Activated CD4-positive, alpha-beta T cell treated with anti-CD3 and anti-CD28 coated beads for 36 hours (primary cell): ENCODE measurements at regions not wholly inside any gene's neighbourhood (a gene's known extent, or its start where the extent isn't known, plus 50 kb on each side); places are given as distances from the start of the nearest gene placed in this dataset.
"Not testable (repeated sequence)": the region's sequence is repeated elsewhere in the genome, so short reads cannot be mapped to it uniquely, and the experiment has no call there.

ENCODE experiments used
- ATAC-seq: fragments of 200-7000 bp; cut with Tn5 transposase; one replicate; pipeline ENCODE4 v1.10.0; 2021; ENCODE audit warnings: mild to moderate bottlenecking, moderate library complexity
- CTCF ChIA-PET: fragments of 350-600 bp; sonication (Branson Sonifier 250); formaldehyde crosslinking; loops from one replicate; lab custom pipeline; 2021; ENCODE audit warnings: antibody characterized with exemption; lab: Charles Lee
- POLR2A ChIA-PET: fragments of 350-600 bp; sonication (Branson Sonifier 250); formaldehyde crosslinking; loops from one replicate; lab custom pipeline; 2021; ENCODE audit warnings: antibody characterized with exemption, inconsistent platforms; lab: Charles Lee
- DNase-seq: peaks from one replicate; pipeline ENCODE4 v3.0.0-alpha.2; 2020
- H3K27ac Mint-ChIP-seq: one replicate; pipeline ENCODE4 v1.8.0; 2021; ENCODE audit warnings: mixed read lengths
- H3K27me3 Mint-ChIP-seq: one replicate; pipeline ENCODE4 v1.8.0; 2021; ENCODE audit warnings: mixed read lengths
- H3K36me3 Mint-ChIP-seq: one replicate; pipeline ENCODE4 v1.8.0; 2021; ENCODE audit warnings: low read depth, mixed read lengths
- H3K4me1 Mint-ChIP-seq: one replicate; pipeline ENCODE4 v1.8.0; 2021; ENCODE audit warnings: mixed read lengths
- H3K4me3 Mint-ChIP-seq: one replicate; pipeline ENCODE4 v1.8.0; 2021; ENCODE audit warnings: mild to moderate bottlenecking, moderate library complexity, mixed read lengths
- H3K9me3 Mint-ChIP-seq: one replicate; pipeline ENCODE4 v1.8.0; 2021; ENCODE audit warnings: low read depth, mixed read lengths
- intact Hi-C, 2 experiments: fragments of 100-400 bp; cut with DNase I in 1 of 2; cut with micrococcal nuclease in 1 of 2; formaldehyde crosslinking; loops; one replicate each; pipeline versions ENCODE4 v1.14.2 to v1.15.1; 2022 to 2024; cut with DNase I, micrococcal nuclease

DNA sequence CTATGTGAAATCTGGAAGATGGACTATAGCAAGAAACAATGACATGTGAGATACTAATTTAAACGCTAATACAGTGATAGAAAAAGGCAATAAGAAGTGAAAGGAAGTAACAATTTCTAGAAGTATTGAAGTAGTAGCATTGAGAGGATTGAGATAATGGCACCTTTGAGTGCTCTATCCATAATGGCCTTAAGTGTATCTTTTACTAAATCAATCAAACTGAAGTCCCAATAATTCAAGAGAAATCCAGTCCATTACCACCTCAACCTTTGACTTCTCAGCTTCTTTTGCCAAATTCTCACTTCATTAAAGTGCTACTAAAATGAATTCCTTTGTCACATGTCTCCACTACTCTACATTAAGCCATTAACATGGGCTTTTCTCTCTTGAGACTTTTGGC, 82.6 kb upstream of the KYNU start:
- H3K36me3 Mint-ChIP-seq: no peaks in the 10 kb centered on the region
- H3K4me1 Mint-ChIP-seq: no peaks in the 10 kb centered on the region
- no peaks in the 10 kb centered on the region for H3K9me3 Mint-ChIP-seq
- intact Hi-C loops: no loop called here
- DNase-seq (no peak), ATAC-seq (no peak)
- H3K4me3 Mint-ChIP-seq: no peak overlapping the region
- CTCF ChIA-PET: no interaction called here
- POLR2A ChIA-PET: no interaction called here
- no peak overlapping the region for H3K27ac Mint-ChIP-seq
- no peaks in the 10 kb centered on the region for H3K27me3 Mint-ChIP-seq

DNA sequence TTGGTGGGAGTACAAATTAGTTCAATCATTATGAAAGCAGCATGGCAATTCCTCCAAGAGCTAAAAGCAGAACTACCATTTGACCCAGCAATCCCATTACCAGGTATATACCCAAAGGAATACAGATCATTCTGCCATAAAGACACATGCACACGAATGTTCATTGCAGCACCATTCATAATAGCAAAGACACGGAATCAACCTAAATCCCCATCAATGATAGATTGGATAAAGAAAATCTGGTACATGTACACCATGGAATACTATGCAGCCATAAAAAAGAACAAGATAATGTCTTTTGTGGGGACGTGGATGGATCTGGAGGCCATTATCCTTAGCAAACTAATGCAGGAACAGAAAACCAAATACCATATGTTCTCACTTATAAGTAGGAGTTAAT, 85.1 kb upstream of the KYNU start:
- CTCF ChIA-PET, H3K36me3 Mint-ChIP-seq, ATAC-seq: not testable (repeated sequence)

DNA sequence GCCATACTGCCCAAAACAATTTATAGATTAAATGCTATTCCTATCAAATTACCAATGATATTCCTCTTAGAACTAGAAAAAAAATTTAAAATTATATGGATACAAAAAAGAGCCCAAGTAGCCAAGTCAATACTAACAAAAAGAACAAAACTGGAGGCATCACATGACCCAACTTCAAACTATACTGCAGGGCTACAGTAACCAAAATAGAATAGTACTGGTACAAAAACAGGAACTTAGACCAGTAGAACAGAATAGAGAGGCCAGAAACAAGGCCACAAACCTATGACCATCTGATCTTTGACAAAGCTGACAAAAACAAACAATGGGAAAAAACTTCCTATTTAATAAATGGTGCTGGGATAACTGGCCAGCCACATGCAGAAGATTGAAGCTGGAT, 86.1 kb upstream of the KYNU start:
- H3K4me1 Mint-ChIP-seq: no peaks in the 10 kb centered on the region
- CTCF ChIA-PET: no interaction called here
- H3K27ac Mint-ChIP-seq: no peak overlapping the region
- POLR2A ChIA-PET: no interaction called here
- H3K9me3 Mint-ChIP-seq: no peaks in the 10 kb centered on the region
- ATAC-seq (no peak), DNase-seq (no peak)
- H3K27me3 Mint-ChIP-seq: no peaks in the 10 kb centered on the region
- no peak overlapping the region for H3K4me3 Mint-ChIP-seq
- intact Hi-C loops: no loop called here
- no peaks in the 10 kb centered on the region for H3K36me3 Mint-ChIP-seq

More for the DNA sequence above, 85.1 kb upstream of the KYNU start:
- H3K27me3 Mint-ChIP-seq, intact Hi-C loops, H3K4me1 Mint-ChIP-seq, POLR2A ChIA-PET, H3K9me3 Mint-ChIP-seq, DNase-seq, H3K4me3 Mint-ChIP-seq, H3K27ac Mint-ChIP-seq: not testable (repeated sequence)

DNA sequence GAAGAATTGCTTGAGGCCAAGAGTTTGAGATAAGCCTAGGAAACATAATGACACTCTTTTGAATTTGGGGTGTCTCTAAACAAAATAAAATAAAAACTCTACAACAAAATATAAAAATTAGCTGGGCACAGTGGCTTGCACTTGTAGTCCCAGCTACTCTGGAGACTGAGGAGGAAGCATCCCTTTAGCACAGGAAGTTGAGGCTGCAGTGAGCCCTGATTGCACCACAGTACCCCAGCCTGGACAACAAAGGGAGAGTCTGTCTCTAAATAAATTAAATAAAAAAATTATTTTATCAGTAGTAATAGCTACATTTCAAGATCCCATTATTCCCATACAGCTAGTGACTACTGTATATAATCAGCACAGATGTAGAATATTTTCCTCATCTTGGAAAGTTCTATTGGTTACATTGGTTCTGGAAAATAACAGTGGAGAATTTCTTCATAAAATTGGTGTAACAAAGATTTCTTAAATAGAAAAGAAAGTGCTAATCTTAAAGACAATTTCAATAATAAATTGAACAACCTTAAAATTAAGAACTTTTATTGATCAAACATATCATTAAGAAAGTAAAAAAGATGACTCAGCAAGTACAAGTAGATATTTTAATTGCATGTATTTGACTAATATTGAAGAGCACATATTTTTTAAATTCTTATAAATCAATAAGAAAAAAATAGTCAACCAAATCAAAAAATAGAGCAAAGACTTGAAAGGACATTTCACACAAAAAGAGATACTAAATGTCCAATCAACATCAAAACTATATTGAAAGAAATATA, 90.4 kb upstream of the KYNU start:
- Mint-ChIP-seq H3K4me3 (no peak overlapping the region), H3K4me1 (no peaks in the 10 kb centered on the region), H3K27ac (no peak overlapping the region), H3K27me3 (no peaks in the 10 kb centered on the region), H3K9me3 (no peaks in the 10 kb centered on the region), H3K36me3 (no peaks in the 10 kb centered on the region)
- DNase-seq: no peak
- ChIA-PET CTCF (no interaction called here), POLR2A (no interaction called here)
- no peak for ATAC-seq
- intact Hi-C loops: no loop called here

DNA sequence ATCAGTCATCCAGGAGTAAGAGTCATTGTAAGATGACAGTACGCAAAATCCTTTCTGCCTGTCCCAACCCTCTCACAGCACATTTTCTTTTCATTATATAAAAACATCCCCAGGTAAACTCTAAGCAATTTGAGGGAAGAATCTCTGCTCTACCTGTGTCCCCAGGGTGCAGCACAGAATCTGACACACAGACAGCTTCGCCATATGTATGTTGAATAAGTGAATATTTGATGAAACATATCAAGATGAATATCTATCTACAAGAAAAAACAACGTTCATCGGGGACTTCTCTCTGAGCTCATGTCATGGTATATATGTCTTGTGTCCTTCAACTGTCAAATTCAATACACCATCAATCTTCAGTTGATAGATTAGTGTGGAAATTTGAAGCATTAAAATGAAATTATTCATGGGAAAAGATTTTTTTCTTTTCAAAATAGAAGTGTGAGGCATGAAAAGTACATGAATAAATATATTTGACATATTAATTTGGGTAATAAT, 94.5 kb upstream of the KYNU start:
- POLR2A ChIA-PET: no interaction called here
- Mint-ChIP-seq H3K36me3 (no peaks in the 10 kb centered on the region), H3K4me1 (no peaks in the 10 kb centered on the region), H3K9me3 (no peaks in the 10 kb centered on the region), H3K27me3 (no peaks in the 10 kb centered on the region), H3K4me3 (no peak overlapping the region), H3K27ac (no peak overlapping the region)
- CTCF ChIA-PET: no interaction called here
- DNase-seq (no peak), ATAC-seq (no peak)
- intact Hi-C loops: no loop called here

DNA sequence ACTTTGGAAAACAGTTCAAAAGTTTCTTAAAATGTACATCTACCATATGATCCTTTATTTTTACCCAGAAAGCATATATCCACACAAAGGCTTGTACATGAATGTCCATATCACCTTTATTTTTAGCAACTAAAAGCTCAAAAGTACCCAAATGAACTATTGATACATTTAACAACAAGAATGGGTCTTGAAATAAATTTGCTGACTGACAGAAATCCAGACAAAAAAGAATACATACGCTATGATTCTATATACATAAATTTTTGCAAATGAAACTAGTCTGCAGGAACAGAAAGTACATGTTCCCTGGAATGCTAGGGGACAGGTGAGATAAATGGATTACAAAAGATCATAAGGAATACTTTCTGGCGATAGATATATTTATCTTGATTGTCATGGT, 96.3 kb upstream of the KYNU start:
- Mint-ChIP-seq H3K36me3 (no peaks in the 10 kb centered on the region), H3K27ac (no peak overlapping the region), H3K9me3 (no peaks in the 10 kb centered on the region), H3K4me1 (no peaks in the 10 kb centered on the region), H3K4me3 (no peak overlapping the region), H3K27me3 (no peaks in the 10 kb centered on the region)
- DNase-seq: no peak
- POLR2A ChIA-PET: no interaction called here
- CTCF ChIA-PET: no interaction called here
- intact Hi-C loops: no loop called here
- no peak for ATAC-seq

DNA sequence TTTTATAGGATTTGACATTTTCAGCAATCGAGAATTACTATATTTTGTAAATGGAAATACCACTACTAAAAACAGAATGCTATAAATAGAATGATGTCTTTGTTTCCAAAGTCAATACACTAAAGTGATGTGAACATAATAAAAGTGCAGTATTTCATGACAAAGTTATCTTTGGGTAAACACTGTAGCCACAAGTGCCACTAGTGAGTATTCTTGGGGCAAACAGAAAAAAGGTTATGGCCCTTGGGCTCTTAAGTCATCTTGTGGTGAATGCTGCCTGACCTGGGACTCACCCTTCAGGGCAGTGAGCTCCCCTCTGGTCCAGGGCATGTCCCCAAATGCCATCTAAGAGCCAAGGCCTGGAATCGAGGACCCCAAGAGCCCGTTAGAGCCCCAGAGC, 99.2 kb upstream of the KYNU start:
- CTCF ChIA-PET: no interaction called here
- H3K4me3 Mint-ChIP-seq: no peak overlapping the region
- no peak overlapping the region for H3K27ac Mint-ChIP-seq
- no peaks in the 10 kb centered on the region for H3K36me3 Mint-ChIP-seq
- POLR2A ChIA-PET: no interaction called here
- H3K9me3 Mint-ChIP-seq: peaks cover 2% of the 10 kb centered on the region
- no peak for ATAC-seq
- DNase-seq: no peak
- no peaks in the 10 kb centered on the region for H3K27me3 Mint-ChIP-seq
- H3K4me1 Mint-ChIP-seq: no peaks in the 10 kb centered on the region
- intact Hi-C loops: no loop called here

DNA sequence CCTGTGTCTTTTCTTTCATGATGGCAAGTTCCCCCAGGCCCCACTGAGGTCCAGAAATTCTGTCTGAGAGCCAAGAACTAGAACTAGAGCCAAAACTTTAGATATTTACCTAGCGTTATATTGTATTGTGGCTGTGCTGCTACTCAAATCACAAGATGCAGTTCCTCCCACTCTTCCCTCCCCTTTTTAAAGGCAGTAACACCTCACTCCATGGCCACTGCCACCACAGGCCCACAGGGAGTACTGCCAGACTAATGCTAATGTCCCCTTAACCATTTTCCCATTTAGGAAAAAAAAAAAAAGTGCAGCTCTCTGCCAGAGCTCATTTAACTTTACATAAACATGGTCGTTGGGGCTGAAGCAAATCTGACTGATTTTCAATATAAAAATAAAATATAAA, 99.7 kb upstream of the KYNU start:
- no peaks in the 10 kb centered on the region for H3K4me1 Mint-ChIP-seq
- intact Hi-C loops: no loop called here

DNA sequence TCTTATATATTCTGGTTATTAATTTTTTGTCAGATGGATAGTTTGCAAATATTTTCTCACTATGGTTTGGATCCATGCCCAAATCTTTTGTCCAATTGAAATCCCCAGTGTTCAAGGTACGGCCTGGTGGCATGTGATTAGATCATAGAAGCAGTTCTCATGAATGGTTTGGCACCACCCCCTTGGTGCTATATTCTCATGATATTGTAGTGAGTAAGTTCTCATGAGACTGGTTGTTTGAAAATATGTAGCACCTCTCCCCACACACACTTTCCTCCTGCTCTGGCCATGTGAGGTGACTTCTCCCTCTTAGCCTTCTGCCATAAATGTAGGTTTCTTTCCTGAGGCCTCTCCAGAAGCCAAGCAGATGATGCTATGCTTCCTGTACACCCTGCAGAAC, 107.7 kb upstream of the KYNU start:
- no peaks in the 10 kb centered on the region for H3K36me3 Mint-ChIP-seq
- no peak overlapping the region for H3K4me3 Mint-ChIP-seq
- no peaks in the 10 kb centered on the region for H3K27me3 Mint-ChIP-seq
- no peaks in the 10 kb centered on the region for H3K4me1 Mint-ChIP-seq
- ChIA-PET CTCF (no interaction called here), POLR2A (no interaction called here)
- DNase-seq (no peak), ATAC-seq (no peak)
- H3K27ac Mint-ChIP-seq: no peak overlapping the region
- peaks cover 17% of the 10 kb centered on the region for H3K9me3 Mint-ChIP-seq
- intact Hi-C loops: no loop called here

More for the DNA sequence above, 99.7 kb upstream of the KYNU start:
- H3K4me3 Mint-ChIP-seq: no peak overlapping the region
- no peak overlapping the region for H3K27ac Mint-ChIP-seq
- DNase-seq (no peak), ATAC-seq (no peak)
- POLR2A ChIA-PET: no interaction called here
- CTCF ChIA-PET: no interaction called here
- peaks cover 2% of the 10 kb centered on the region for H3K9me3 Mint-ChIP-seq
- H3K27me3 Mint-ChIP-seq: no peaks in the 10 kb centered on the region
- H3K36me3 Mint-ChIP-seq: no peaks in the 10 kb centered on the region

DNA sequence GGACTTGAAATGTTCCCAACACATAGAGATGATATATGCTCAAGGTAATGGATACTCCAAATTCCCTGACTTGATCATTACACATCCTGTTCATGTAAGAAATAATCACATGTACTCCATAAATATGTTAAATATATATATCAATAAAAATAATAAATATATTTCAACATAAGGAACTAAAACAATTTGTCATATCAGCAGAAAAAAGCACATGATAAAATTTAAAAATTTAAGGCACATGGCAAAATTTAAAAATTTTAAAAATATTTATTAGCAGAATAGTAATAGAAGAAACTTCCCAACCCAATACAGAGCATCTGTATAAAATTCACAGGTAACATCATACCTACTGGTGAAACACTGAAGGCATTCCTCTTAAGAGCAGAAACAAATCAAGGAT, 109.6 kb upstream of the KYNU start:
- CTCF ChIA-PET: no interaction called here
- H3K27ac Mint-ChIP-seq: no peak overlapping the region
- intact Hi-C loops: no loop called here

DNA sequence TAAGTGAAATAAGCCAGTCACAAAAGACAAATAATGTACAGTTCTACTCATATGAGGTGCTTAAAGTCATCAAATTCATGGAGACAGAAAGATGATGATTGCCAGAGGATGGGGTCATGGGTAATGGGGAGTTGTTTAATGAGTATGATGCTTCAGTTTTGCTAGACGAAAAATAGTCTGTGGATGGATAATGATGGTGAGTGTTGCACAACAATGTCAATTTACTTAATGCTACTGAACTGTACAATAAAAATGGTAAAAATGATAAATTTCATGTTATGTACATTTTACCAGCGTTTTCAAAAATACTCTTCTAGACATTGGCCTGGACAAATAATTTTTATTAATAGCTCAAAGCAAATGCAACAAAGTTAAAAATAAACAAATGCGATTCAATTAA, 118.5 kb upstream of the KYNU start:
- ChIA-PET POLR2A (no interaction called here), CTCF (no interaction called here)
- Mint-ChIP-seq H3K4me3 (no peak overlapping the region), H3K27ac (no peak overlapping the region), H3K4me1 (no peaks in the 10 kb centered on the region), H3K36me3 (no peaks in the 10 kb centered on the region), H3K27me3 (no peaks in the 10 kb centered on the region), H3K9me3 (peaks cover 12% of the 10 kb centered on the region)
- DNase-seq (no peak), ATAC-seq (no peak)
- intact Hi-C loops: no loop called here

More for the DNA sequence above, 109.6 kb upstream of the KYNU start:
- no peaks in the 10 kb centered on the region for H3K4me1 Mint-ChIP-seq
- POLR2A ChIA-PET: no interaction called here
- no peak for DNase-seq
- no peaks in the 10 kb centered on the region for H3K36me3 Mint-ChIP-seq
- H3K4me3 Mint-ChIP-seq: no peak overlapping the region
- H3K27me3 Mint-ChIP-seq: no peaks in the 10 kb centered on the region
- H3K9me3 Mint-ChIP-seq: peaks cover 27% of the 10 kb centered on the region
- ATAC-seq: no peak

DNA sequence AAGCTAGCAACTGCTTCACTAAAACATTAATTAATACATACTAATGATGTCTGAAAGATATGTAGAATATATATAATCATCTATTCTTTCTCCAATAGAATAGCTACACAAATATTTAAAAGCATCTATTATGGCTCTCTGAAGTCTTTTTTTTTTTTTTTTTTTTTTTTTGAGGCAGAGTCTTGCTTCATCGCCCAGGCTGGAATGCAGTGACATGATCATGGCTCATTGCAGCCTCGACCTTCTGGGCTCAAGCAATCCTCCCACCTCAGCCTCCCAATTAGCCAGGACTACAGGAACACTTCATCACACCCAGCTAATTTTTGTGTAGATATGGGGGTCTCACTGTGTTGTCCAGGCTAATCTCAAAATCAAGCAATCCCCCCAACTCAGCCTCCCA, 120.4 kb upstream of the KYNU start:
- no peak for ATAC-seq
- no peaks in the 10 kb centered on the region for H3K4me1 Mint-ChIP-seq
- no peak overlapping the region for H3K4me3 Mint-ChIP-seq
- no peak for DNase-seq
- no peaks in the 10 kb centered on the region for H3K36me3 Mint-ChIP-seq
- ChIA-PET POLR2A (no interaction called here), CTCF (no interaction called here)
- H3K27me3 Mint-ChIP-seq: no peaks in the 10 kb centered on the region
- H3K9me3 Mint-ChIP-seq: peaks cover under 1% of the 10 kb centered on the region
- no peak overlapping the region for H3K27ac Mint-ChIP-seq
- intact Hi-C loops: no loop called here
